Left colon (tissue), 2 donors: ENCODE measurements at regions not wholly inside any gene's neighbourhood (a gene's known extent, or its start where the extent isn't known, plus 50 kb on each side); places are given as distances from the start of the nearest gene placed in this dataset.
"Not testable (repeated sequence)": the region's sequence is repeated elsewhere in the genome, so short reads cannot be mapped to it uniquely, and the experiment has no call there.

Source experiments
- ATAC-seq: fragments of 200-7000 bp; cut with Tn5 transposase; one replicate; pipeline ENCODE4 v1.9.1; 2020; ENCODE audit warnings: mild to moderate bottlenecking, moderate library complexity
- DNase-seq, 2 donors: peaks; one replicate each; pipeline ENCODE4 v3.0.0-alpha.2; 2020
- intact Hi-C, 2 donors: fragments of 100-400 bp; cut with DNase I in 1 of 2; cut with micrococcal nuclease in 1 of 2; formaldehyde crosslinking; loops; one replicate each; pipeline versions ENCODE4 v1.11.2 to v1.14.0; 2022; cut with DNase I, micrococcal nuclease
- donor health status: DM: no; HTN: no; CAD: no.
- donor health status: DM: yes; HTN: yes; CAD: no.

- DNase-seq (no peak), ATAC-seq (no peak)
- intact Hi-C loops, result no loop called here
Measured at GRCh38 chr13:107807306-107808073, 407.8 kb downstream of the LIG4 start.

- ATAC-seq (no peak), DNase-seq (no peak)
- intact Hi-C loops, result no loop called here
Measured at GRCh38 chr13:107806726-107807125, 408.6 kb downstream of the LIG4 start.

- DNase-seq (no peak), ATAC-seq (no peak)
- intact Hi-C loops, result no loop called here
Measured at GRCh38 chr13:107803822-107804495, 411.4 kb downstream of the LIG4 start.

- DNase-seq (no peak), ATAC-seq (no peak)
- intact Hi-C loops, result no loop called here
Measured at GRCh38 chr13:107801621-107802020, 413.7 kb downstream of the LIG4 start.

- ATAC-seq (no peak), DNase-seq (no peak)
- intact Hi-C loops, result no loop called here
Measured at GRCh38 chr13:107799001-107799400, 416.3 kb downstream of the LIG4 start.

- ATAC-seq (no peak), DNase-seq (no peak)
- intact Hi-C loops, result no loop called here
Measured at GRCh38 chr13:107790397-107790796, 424.9 kb downstream of the LIG4 start.

- no peak for ATAC-seq
- intact Hi-C loops, result no loop called here
- no peak for DNase-seq
Measured at GRCh38 chr13:107788464-107789165, 426.7 kb downstream of the LIG4 start.

- DNase-seq, intact Hi-C loops, ATAC-seq: not testable (repeated sequence)
Measured at GRCh38 chr13:107782646-107783045, 432.7 kb downstream of the LIG4 start.

- DNase-seq (no peak), ATAC-seq (no peak)
- intact Hi-C loops, result no loop called here
Measured at GRCh38 chr13:107778094-107778493, 437.2 kb downstream of the LIG4 start.

GRCh38 chr13:107770541-107770940 is 444.8 kb downstream of the LIG4 start:
- intact Hi-C loops, result no loop called here
- ATAC-seq (no peak), DNase-seq (no peak)

GRCh38 chr13:107767119-107767518 is 448.2 kb downstream of the LIG4 start:
- ATAC-seq (no peak), DNase-seq (no peak)
- intact Hi-C loops, result no loop called here

GRCh38 chr13:107765724-107766401 is 449.5 kb downstream of the LIG4 start:
- intact Hi-C loops, result no loop called here
- ATAC-seq (no peak), DNase-seq (no peak)

GRCh38 chr13:107764046-107764445 is 451.3 kb downstream of the LIG4 start:
- ATAC-seq, result no peak
- intact Hi-C loops, result no loop called here
- no peak for DNase-seq

- ATAC-seq, result no peak
- DNase-seq, result no peak
- intact Hi-C loops, result no loop called here
Measured at GRCh38 chr13:107753748-107754147, 461.6 kb downstream of the LIG4 start.

- ATAC-seq (no peak), DNase-seq (no peak)
- intact Hi-C loops, result no loop called here
Measured at GRCh38 chr13:107753291-107753690, 462.0 kb downstream of the LIG4 start.

- ATAC-seq, result no peak
- intact Hi-C loops, result no loop called here
Measured at GRCh38 chr13:107743983-107744382, 471.4 kb downstream of the LIG4 start.

GRCh38 chr13:107743526-107743925 is 471.8 kb downstream of the LIG4 start:
- ATAC-seq, result no peak
- intact Hi-C loops, result no loop called here

More at GRCh38 chr13:107743983-107744382, 471.4 kb downstream of the LIG4 start:
- DNase-seq, result no peak

GRCh38 chr13:107743100-107743499 is 472.2 kb downstream of the LIG4 start:
- DNase-seq, result no peak
- no peak for ATAC-seq
- intact Hi-C loops, result no loop called here

More at GRCh38 chr13:107743526-107743925, 471.8 kb downstream of the LIG4 start:
- no peak for DNase-seq

- intact Hi-C loops, result no loop called here
- DNase-seq, result no peak
- ATAC-seq, result no peak
Measured at GRCh38 chr13:107742544-107742943, 472.8 kb downstream of the LIG4 start.
